SK-N-SH (cell line): ENCODE measurements at regions not wholly inside any gene's neighbourhood (a gene's known extent, or its start where the extent isn't known, plus 50 kb on each side); places are given as distances from the start of the nearest gene placed in this dataset.

ENCODE experiments used
- CTCF ChIA-PET: fragments of 300-600, 350-600 bp; formaldehyde crosslinking; extraction: SDS; loops from one replicate; lab custom pipeline; 2021; lab: Yijun Ruan, JAX
- POLR2A ChIA-PET: fragments of 350-600 bp; sonication (Branson Sonifier 250); formaldehyde crosslinking; extraction: SDS; loops from one replicate; lab custom pipeline; 2020; ENCODE audit warnings: antibody characterized with exemption, inconsistent platforms; lab: Yijun Ruan, JAX
- DNase-seq: peaks from one replicate; pipeline ENCODE4 v3.0.0; 2012
- H2AFZ ChIP-seq: fragments of 200-600 bp; sonication (generic); 2 replicates; pipeline ENCODE4 v1.8.1; 2016; ENCODE audit warnings: antibody characterized with exemption, mild to moderate bottlenecking, low read depth
- H3F3A ChIP-seq: fragments of 200-600 bp; sonication (generic); replicated peaks from 2 replicates; pipeline ENCODE3; 2016; ENCODE audit warnings: antibody characterized with exemption, mild to moderate bottlenecking; ENCODE audit not compliant: insufficient read depth
- H3K27ac ChIP-seq, 2 experiments: fragments of 200-500 bp in 1 of 2; fragments of 200-600 bp in 1 of 2; sonication (Bioruptor generic) in 1 of 2; sonication (generic), shearing (Covaris generic) in 1 of 2; 2 replicates each; pipeline versions ENCODE4 v1.5.1 to v1.6.1; 2014 to 2016; ENCODE audit warnings: low read depth in 2 of 2, inconsistent platforms in 1 of 2, low read length in 1 of 2, mild to moderate bottlenecking in 1 of 2, mixed read lengths in 1 of 2
- H3K27me3 ChIP-seq: fragments of 200-600 bp; sonication (generic), shearing (Covaris generic); 2 replicates; pipeline ENCODE4 v1.6.1; 2016; ENCODE audit warnings: mixed run types; ENCODE audit not compliant: insufficient read depth
- H3K36me3 ChIP-seq, 2 experiments: fragments of 200-500 bp in 1 of 2; fragments of 200-600 bp in 1 of 2; sonication (Bioruptor generic) in 1 of 2; sonication (generic) in 1 of 2; replicated peaks in 1 of 2; 2 replicates each; pipeline versions ENCODE3 to v1.5.1; 2014 to 2016; ENCODE audit warnings: low read length in 1 of 2, mild to moderate bottlenecking in 1 of 2; ENCODE audit not compliant: insufficient read depth in 2 of 2, control insufficient read depth in 1 of 2
- H3K4me1 ChIP-seq, 2 experiments: fragments of 200-500 bp in 1 of 2; fragments of 200-600 bp in 1 of 2; sonication (Bioruptor generic) in 1 of 2; sonication (generic), shearing (Covaris generic) in 1 of 2; 2 replicates each; pipeline versions ENCODE4 v1.5.1 to v1.6.1; 2014 to 2016; ENCODE audit warnings: low read depth in 1 of 2, low read length in 1 of 2, mixed run types in 1 of 2; ENCODE audit not compliant: insufficient read depth in 2 of 2, control insufficient read depth in 1 of 2
- H3K4me2 ChIP-seq: fragments of 200-600 bp; sonication (generic), shearing (Covaris generic); 2 replicates; pipeline ENCODE4 v1.6.1; 2017; ENCODE audit warnings: mixed run types
- H3K4me3 ChIP-seq, 2 experiments: fragments of 200-500 bp in 1 of 2; fragments of 200-600 bp in 1 of 2; sonication (Bioruptor generic) in 1 of 2; sonication (generic), shearing (Covaris generic) in 1 of 2; 2 replicates each; pipeline versions ENCODE4 v1.5.1 to v1.8.1; 2014 to 2016; ENCODE audit warnings: low read depth in 2 of 2, inconsistent platforms in 1 of 2, low read length in 1 of 2, mild to moderate bottlenecking in 1 of 2, mixed read lengths in 1 of 2, moderate library complexity in 1 of 2
- H3K79me2 ChIP-seq: fragments of 200-600 bp; sonication (generic); 2 replicates; pipeline ENCODE4 v1.8.1; 2017; ENCODE audit warnings: mild to moderate bottlenecking; ENCODE audit not compliant: insufficient read depth
- H3K9ac ChIP-seq: fragments of 200-600 bp; sonication (generic); 2 replicates; pipeline ENCODE4 v1.6.1; 2017; ENCODE audit warnings: mixed run types
- H3K9me2 ChIP-seq: fragments of 200-600 bp; sonication (generic); 2 replicates; pipeline ENCODE4 v1.6.1; 2017; ENCODE audit warnings: mixed run types
- H3K9me3 ChIP-seq: fragments of 200-600 bp; sonication (generic); 2 replicates; pipeline ENCODE4 v1.6.1; 2017; ENCODE audit warnings: mixed run types, mild to moderate bottlenecking, moderate library complexity
- H4K20me1 ChIP-seq: fragments of 200-600 bp; sonication (generic); 2 replicates; pipeline ENCODE4 v1.6.1; 2017; ENCODE audit warnings: mild to moderate bottlenecking, mixed run types; ENCODE audit not compliant: insufficient read depth
- CHD2 ChIP-seq: fragments of 150-350 bp; IDR thresholded peaks from 2 replicates; pipeline ENCODE4 v1.6.1; 2018; ENCODE audit warnings: low read length; ENCODE audit not compliant: partially characterized antibody
- CTCF ChIP-seq: fragments of 200-600 bp; sonication (generic); IDR thresholded peaks from 2 replicates; pipeline ENCODE4 v1.6.1; 2017; ENCODE audit warnings: antibody characterized with exemption, mild to moderate bottlenecking, moderate library complexity
- ELF1 ChIP-seq: IDR thresholded peaks from 2 replicates; pipeline ENCODE4 v1.4.0; 2012
- EP300 ChIP-seq, 2 experiments: IDR thresholded peaks; 2 replicates each; pipeline versions ENCODE4 v1.4.0 to v1.6.1; 2012; ENCODE audit warnings: borderline replicate concordance in 1 of 2, low read depth in 1 of 2, low read length in 1 of 2
- FOSL2 ChIP-seq: IDR thresholded peaks from 2 replicates; pipeline ENCODE4 v1.4.0; 2012; ENCODE audit warnings: low read depth, mild to moderate bottlenecking, moderate library complexity, borderline replicate concordance
- FOXM1 ChIP-seq: IDR thresholded peaks from 2 replicates; pipeline ENCODE4 v1.4.0; 2012; ENCODE audit warnings: low read depth, mild to moderate bottlenecking
- JUND ChIP-seq: IDR thresholded peaks from 2 replicates; pipeline ENCODE4 v1.4.0; 2012
- MEF2A ChIP-seq: IDR thresholded peaks from 2 replicates; pipeline ENCODE4 v1.4.0; 2012; ENCODE audit warnings: low read depth, borderline replicate concordance
- POLR2AphosphoS5 ChIP-seq: IDR thresholded peaks from 2 replicates; pipeline ENCODE4 v1.6.1; 2012; ENCODE audit warnings: low read depth, low read length
- RAD21 ChIP-seq: IDR thresholded peaks from 2 replicates; pipeline ENCODE4 v1.6.1; 2012; ENCODE audit warnings: mild to moderate bottlenecking, low read length
- RFX5 ChIP-seq: IDR thresholded peaks from 2 replicates; pipeline ENCODE4 v1.6.1; 2012; ENCODE audit warnings: mild to moderate bottlenecking, improper control_type of control experiment, low read length
- RXRA ChIP-seq: IDR thresholded peaks from 2 replicates; pipeline ENCODE4 v1.4.0; 2012; ENCODE audit warnings: low read depth, mild to moderate bottlenecking, borderline replicate concordance
- SMC3 ChIP-seq: IDR thresholded peaks from 2 replicates; pipeline ENCODE4 v1.6.1; 2012; ENCODE audit warnings: low read depth, low read length, improper control_type of control experiment
- TAF1 ChIP-seq: IDR thresholded peaks from 2 replicates; pipeline ENCODE4 v1.6.1; 2012; ENCODE audit warnings: low read depth, mild to moderate bottlenecking, low read length, moderate library complexity, borderline replicate concordance
- TCF12 ChIP-seq: IDR thresholded peaks from 2 replicates; pipeline ENCODE4 v1.4.0; 2012
- WGBS: methylation state at CpG from one replicate; pipeline ENCODE4 v1.1.6; 2017; ENCODE audit warnings: low lambda C conversion rate; 5-methylcytosine and 5-hydroxymethylcytosine counted together
- TF ChIP-seq, protein P1 (sequence below): IDR thresholded peaks from 2 replicates; pipeline ENCODE4 v1.4.0; 2012; ENCODE audit warnings: low read depth
- TF ChIP-seq, protein P2 (sequence below): IDR thresholded peaks from 2 replicates; pipeline ENCODE4 v1.6.1; 2012; ENCODE audit warnings: mild to moderate bottlenecking, low read depth, low read length, moderate library complexity
- TF ChIP-seq, protein P3 (sequence below): IDR thresholded peaks from 2 replicates; pipeline ENCODE4 v1.4.0; 2012; ENCODE audit warnings: low read depth, borderline replicate concordance

DNA sequence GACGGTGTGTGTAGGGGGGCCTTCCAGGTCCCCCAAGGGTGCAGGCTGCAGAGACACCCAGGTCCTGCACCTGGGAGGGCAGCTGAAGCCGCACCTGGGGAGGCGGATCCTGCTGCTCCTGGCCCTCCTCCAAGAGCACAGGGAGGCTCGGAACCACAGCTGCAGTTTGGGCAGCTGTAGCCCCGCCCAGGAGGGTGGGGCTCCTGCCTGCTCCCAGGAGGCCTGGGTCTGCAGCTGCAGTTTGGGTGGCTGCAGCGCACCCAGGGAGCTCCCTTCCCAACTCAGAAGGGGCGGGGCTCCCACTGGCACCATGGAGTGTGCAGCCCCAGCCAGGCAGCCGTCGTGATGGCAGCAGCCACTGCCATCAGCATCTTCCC, 69.4 kb upstream of the NKD1 start:
- DNase-seq, result no peak
- TF ChIP-seq SMC3 (no peak), MEF2A (no peak), EP300 (IDR thresholded peaks at IDR 0.05; ENCODE audit: borderline replicate concordance in 1 of 2, low read depth in 1 of 2, low read length in 1 of 2) (no peak), JUND (no peak)
- no peak overlapping the region for H3K27ac ChIP-seq
- H3K4me2 ChIP-seq, result no peak overlapping the region
- no peaks in the 10 kb centered on the region for H3K9me2 ChIP-seq
- H3K4me1 ChIP-seq, result no peaks in the 10 kb centered on the region; a peak in 1 of 4 replicates
- H3K9ac ChIP-seq, result no peak overlapping the region
- no peak overlapping the region for H3K4me3 ChIP-seq
- H3K27me3 ChIP-seq, result no peaks in the 10 kb centered on the region
- no peaks in the 10 kb centered on the region for H3K36me3 ChIP-seq
- ChIA-PET CTCF (no interaction called here), POLR2A (no interaction called here)
- H4K20me1 ChIP-seq, result no peaks in the 10 kb centered on the region
- H3F3A ChIP-seq, result no peaks in the 10 kb centered on the region
- WGBS, result 59% methylated on average over 3 of the region's 9 CpGs
- H3K9me3 ChIP-seq, result no peaks in the 10 kb centered on the region
- H2AFZ ChIP-seq, result no peak overlapping the region
- no peaks in the 10 kb centered on the region for H3K79me2 ChIP-seq

DNA sequence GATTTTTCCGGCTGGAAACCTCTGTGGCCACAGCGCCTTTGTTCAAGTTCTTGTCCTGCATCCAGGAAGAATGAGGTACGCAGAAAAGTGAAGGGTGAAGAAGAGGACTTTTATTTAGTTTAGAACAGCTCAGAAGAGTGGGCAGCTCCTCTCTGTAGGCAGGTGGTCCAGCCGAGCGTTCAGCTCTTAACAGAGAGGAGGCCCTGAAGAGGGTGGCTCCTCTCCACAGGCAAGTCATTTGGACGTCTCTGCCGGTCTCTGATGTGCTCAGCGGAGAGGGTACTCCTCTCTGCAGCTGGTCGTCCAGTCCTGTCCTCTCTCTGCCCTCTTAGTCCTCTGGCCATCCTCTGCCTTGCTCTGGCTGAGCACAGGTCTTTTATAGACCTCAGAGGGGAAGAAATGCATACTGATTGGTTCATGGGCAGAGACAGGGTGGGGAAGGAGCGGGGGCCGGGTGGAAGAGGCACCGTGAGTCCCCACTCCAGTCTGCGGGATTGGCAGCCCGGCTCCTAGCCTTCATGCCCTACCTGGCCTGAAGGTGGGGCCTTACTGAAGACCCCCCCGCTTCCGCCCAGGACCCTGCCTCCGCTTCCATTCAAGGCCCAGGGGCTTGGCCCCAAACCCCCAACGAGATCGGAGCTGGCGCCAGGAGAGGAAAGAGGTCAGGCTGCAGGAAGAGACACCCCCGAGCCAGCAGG, 70.0 kb upstream of the NKD1 start:
- no peak overlapping the region for H3K27ac ChIP-seq

More for the DNA sequence above, 70.0 kb upstream of the NKD1 start:
- H3K79me2 ChIP-seq, result no peaks in the 10 kb centered on the region
- ChIA-PET CTCF (no interaction called here), POLR2A (no interaction called here)
- H3K27me3 ChIP-seq, result no peaks in the 10 kb centered on the region
- no peaks in the 10 kb centered on the region for H4K20me1 ChIP-seq
- no peak overlapping the region for H2AFZ ChIP-seq
- no peak overlapping the region for H3K9ac ChIP-seq
- no peak overlapping the region for H3K4me3 ChIP-seq
- no peaks in the 10 kb centered on the region; a peak in 1 of 4 replicates for H3K4me1 ChIP-seq
- TF ChIP-seq FOSL2, result no peak
- TF ChIP-seq ELF1, result no peak
- TF ChIP-seq, protein P1, sequence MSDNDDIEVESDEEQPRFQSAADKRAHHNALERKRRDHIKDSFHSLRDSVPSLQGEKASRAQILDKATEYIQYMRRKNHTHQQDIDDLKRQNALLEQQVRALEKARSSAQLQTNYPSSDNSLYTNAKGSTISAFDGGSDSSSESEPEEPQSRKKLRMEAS, result no peak
- TF ChIP-seq RAD21, result no peak
- TF ChIP-seq, protein P2, sequence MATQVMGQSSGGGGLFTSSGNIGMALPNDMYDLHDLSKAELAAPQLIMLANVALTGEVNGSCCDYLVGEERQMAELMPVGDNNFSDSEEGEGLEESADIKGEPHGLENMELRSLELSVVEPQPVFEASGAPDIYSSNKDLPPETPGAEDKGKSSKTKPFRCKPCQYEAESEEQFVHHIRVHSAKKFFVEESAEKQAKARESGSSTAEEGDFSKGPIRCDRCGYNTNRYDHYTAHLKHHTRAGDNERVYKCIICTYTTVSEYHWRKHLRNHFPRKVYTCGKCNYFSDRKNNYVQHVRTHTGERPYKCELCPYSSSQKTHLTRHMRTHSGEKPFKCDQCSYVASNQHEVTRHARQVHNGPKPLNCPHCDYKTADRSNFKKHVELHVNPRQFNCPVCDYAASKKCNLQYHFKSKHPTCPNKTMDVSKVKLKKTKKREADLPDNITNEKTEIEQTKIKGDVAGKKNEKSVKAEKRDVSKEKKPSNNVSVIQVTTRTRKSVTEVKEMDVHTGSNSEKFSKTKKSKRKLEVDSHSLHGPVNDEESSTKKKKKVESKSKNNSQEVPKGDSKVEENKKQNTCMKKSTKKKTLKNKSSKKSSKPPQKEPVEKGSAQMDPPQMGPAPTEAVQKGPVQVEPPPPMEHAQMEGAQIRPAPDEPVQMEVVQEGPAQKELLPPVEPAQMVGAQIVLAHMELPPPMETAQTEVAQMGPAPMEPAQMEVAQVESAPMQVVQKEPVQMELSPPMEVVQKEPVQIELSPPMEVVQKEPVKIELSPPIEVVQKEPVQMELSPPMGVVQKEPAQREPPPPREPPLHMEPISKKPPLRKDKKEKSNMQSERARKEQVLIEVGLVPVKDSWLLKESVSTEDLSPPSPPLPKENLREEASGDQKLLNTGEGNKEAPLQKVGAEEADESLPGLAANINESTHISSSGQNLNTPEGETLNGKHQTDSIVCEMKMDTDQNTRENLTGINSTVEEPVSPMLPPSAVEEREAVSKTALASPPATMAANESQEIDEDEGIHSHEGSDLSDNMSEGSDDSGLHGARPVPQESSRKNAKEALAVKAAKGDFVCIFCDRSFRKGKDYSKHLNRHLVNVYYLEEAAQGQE, result no peak
- no peak for TF ChIP-seq EP300 (IDR thresholded peaks at IDR 0.05; ENCODE audit: borderline replicate concordance in 1 of 2, low read depth in 1 of 2, low read length in 1 of 2)
- no peak for TF ChIP-seq MEF2A
- TF ChIP-seq FOXM1, result no peak
- no peak for TF ChIP-seq RXRA
- TF ChIP-seq RFX5, result no peak
- no peak for TF ChIP-seq CHD2
- TF ChIP-seq TCF12, result no peak
- TF ChIP-seq TAF1, result no peak
- no peak for TF ChIP-seq POLR2AphosphoS5
- TF ChIP-seq, protein P3, sequence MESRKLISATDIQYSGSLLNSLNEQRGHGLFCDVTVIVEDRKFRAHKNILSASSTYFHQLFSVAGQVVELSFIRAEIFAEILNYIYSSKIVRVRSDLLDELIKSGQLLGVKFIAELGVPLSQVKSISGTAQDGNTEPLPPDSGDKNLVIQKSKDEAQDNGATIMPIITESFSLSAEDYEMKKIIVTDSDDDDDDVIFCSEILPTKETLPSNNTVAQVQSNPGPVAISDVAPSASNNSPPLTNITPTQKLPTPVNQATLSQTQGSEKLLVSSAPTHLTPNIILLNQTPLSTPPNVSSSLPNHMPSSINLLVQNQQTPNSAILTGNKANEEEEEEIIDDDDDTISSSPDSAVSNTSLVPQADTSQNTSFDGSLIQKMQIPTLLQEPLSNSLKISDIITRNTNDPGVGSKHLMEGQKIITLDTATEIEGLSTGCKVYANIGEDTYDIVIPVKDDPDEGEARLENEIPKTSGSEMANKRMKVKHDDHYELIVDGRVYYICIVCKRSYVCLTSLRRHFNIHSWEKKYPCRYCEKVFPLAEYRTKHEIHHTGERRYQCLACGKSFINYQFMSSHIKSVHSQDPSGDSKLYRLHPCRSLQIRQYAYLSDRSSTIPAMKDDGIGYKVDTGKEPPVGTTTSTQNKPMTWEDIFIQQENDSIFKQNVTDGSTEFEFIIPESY, result no peak
- TF ChIP-seq CTCF, result no peak
- 51% methylated on average over 11 of the region's 21 CpGs for whole genome bisulfite sequencing
- DNase-seq, result no peak
- H3K9me3 ChIP-seq, result no peaks in the 10 kb centered on the region
- no peaks in the 10 kb centered on the region for H3K36me3 ChIP-seq
- H3K9me2 ChIP-seq, result no peaks in the 10 kb centered on the region
- no peaks in the 10 kb centered on the region for H3F3A ChIP-seq
- H3K4me2 ChIP-seq, result no peak overlapping the region
